CD4-positive, alpha-beta T cell treated with Interleukin-4 for 1 hour (primary cell): ENCODE measurements at regions not wholly inside any gene's neighbourhood (a gene's known extent, or its start where the extent isn't known, plus 50 kb on each side); places are given as distances from the start of the nearest gene placed in this dataset.
"Not testable (repeated sequence)": the region's sequence is repeated elsewhere in the genome, so short reads cannot be mapped to it uniquely, and the experiment has no call there.

Experiments used
- DNase-seq, 2 donors: peaks; one replicate each; pipeline ENCODE4 v3.0.0-alpha.2; 2020 to 2022

DNA sequence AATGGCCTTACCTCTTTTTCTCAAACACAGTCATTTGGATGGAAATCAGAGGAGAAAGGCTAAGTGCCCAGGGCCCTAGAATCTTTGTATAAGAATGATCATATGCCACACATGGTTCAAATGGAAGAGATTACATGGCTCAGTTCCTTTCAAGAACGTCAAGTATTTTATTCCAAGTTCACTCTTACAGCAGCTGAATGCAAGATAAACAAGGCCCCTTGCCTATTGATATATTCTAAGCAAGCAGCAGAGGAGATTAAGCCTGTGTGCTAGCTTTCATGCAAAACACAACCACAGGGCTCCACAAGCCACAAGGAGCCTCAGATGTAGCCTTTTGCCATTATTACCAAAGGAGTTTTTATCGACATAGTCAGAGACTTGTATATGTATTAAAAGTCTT, 55.3 kb upstream of the SLCO6A1 start:
- no peak for DNase-seq

GRCh38 chr5:102554728-102555127, 55.9 kb upstream of the SLCO6A1 start:
- no peak for DNase-seq

GRCh38 chr5:102561894-102562760, 63.3 kb upstream of the SLCO6A1 start:
- no peak for DNase-seq

- DNase-seq, result no peak
Measured at GRCh38 chr5:102570747-102571146, 71.9 kb upstream of the SLCO6A1 start.

DNA sequence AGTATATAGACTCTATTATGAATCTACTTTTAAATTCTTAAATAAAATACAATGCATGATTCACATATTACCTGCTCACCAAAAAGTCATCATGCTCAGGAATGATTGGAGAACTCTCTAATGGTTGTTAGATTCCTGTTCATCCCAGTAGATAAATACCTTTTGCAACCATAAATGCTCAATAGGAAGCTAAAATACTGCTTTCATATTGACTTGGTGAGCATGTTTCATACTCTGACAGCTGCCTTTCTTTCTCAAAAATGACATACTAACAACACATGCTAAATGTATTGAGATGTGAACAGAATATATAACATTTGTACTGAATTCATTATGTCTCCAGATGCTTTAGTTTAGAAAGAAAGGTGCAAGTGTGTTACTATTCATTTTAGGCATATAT, 79.6 kb upstream of the SLCO6A1 start:
- no peak for DNase-seq

- DNase-seq, result no peak
Measured at GRCh38 chr5:102579379-102579778, 80.6 kb upstream of the SLCO6A1 start.

DNA sequence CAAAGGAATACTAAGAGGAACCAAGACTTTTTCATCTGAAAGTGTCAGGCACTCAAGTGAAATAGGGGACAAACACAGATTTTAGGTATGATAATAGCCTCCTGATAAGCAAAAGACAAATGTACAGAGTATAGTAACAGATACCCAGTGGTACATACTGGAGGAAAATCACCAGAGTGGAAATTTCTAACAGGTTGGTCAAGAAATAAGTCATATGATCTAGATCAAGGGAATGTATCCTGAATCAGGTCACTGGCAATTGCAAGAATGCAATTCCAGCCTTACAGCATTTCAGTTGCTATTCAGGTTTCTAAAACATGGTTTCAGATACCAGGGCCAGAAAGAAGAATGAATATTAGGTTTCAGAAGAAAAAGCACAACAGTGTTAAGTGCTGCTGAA, 82.2 kb upstream of the SLCO6A1 start:
- no peak for DNase-seq

- DNase-seq, result no peak
Measured at GRCh38 chr5:102582696-102583095, 83.9 kb upstream of the SLCO6A1 start.

GRCh38 chr5:102583276-102584124, 84.7 kb upstream of the SLCO6A1 start:
- DNase-seq, result peak in 1 of 2 donors; percentile 29

DNA sequence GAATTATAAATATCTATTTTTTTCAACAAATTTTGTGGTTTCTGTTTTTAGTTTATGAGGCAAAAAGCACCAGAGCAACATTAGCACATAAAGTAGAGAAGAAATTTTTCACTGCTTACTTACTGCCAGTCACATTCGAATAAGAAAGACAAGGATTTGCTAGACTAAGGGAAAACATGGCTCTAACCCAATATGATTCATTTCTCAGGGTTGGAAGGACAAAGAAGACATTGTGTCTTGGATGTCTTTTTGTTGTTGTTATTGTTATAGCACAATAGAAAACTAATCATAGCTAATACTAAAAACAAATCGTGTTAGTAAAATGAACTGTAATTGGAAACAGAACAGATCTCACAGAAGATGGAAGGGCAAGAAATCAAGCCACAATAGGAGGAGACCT, 90.9 kb upstream of the SLCO6A1 start:
- DNase-seq, result no peak

DNA sequence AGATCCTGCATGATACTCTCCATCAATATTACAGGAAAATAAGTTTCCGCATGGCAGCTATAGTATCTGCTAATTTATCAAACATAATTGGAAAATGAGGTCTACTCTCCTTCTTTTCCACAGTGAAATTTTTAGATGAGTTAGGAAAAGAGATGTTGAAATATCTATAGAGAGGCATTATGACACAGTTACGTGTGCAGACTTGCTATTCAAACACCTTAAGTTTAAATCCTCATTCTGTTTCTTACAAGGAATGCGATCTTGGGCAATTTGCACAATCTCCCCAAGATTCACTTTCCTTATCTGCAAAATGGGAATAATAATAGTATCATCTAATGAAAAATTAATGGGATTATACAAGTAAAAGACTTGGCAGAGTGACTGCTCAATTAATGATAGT, 91.7 kb upstream of the SLCO6A1 start:
- no peak for DNase-seq

DNA sequence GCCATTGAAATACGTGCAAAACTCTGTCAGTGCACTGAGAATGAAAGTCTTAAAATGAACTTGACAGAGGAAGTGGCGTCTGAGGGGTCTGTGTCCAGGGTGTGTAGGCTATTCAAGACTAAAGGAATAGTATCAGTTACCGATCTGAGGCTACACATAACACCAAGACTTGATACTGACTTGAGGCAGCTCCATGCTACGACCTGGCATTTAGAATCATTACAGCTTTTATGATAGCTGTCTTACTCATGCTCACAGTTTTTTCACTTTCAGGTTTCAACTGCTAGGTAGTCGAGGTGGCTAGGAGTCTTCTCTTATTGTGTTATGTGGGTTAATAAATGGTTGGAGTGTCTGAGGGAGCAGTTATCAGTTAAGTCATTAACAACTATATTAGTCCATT, 92.8 kb upstream of the SLCO6A1 start:
- DNase-seq, result no peak

- DNase-seq, result not testable (repeated sequence)
Measured at GRCh38 chr5:102592586-102592985, 93.8 kb upstream of the SLCO6A1 start.

- no peak for DNase-seq
Measured at GRCh38 chr5:102594192-102594591, 95.4 kb upstream of the SLCO6A1 start.

DNA sequence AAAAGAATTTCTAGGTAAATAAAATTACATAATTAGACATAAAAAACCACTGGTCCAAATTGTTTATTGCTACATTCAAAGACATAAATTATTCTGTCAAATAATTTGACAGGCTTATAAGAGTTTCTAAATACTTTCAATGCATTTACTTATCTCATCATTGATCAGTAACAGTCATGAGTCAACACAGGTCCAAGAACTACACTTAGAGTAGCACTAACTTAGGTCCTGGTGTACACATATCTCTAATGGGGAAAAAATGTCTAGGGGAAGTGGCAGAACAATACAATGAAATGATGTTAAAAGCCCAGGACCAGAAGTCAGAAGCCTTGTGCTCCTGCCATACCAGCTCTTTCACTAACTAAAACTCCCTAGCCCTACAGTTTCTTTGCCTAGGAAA, 96.5 kb upstream of the SLCO6A1 start:
- no peak for DNase-seq

DNA sequence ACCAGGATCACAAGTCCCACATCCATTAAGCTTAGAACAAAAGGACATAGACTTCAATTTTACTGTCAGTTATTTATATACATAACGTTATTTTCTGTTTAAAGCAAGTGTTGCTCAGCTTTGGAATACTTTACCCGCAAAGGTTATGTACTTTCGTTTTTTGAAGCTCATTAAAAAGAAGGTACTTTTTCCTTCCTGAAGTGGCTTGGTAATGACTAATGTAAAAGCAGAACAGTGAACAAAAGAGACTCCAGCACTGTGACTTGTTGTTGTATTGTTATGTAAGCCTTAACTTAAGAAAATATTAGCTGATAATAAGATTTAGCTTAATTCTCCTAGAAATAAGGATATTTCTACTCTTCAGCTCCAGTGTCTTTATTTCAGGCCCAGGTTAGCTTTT, 97.3 kb upstream of the SLCO6A1 start:
- no peak for DNase-seq

GRCh38 chr5:102596951-102597350, 98.2 kb upstream of the SLCO6A1 start:
- no peak for DNase-seq

DNA sequence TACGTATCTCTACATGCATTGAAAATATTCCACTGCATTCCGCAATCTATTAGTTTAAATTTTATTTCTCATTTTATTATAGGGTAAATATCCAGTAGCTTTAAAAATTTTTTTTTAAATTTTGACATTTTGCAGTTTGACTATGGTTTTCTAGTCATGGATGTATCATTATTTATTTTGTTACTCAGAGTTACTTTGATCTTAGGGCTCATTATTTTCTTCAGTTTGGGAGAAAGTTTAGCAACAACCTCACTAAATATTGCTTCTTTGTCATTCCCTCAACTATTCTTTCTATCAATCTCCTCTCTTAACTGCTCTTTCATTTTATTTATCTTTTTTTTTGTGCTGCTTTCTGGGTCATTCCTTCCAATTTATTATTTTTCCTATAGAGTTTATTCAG, 100.5 kb upstream of the SLCO6A1 start:
- no peak for DNase-seq

DNA sequence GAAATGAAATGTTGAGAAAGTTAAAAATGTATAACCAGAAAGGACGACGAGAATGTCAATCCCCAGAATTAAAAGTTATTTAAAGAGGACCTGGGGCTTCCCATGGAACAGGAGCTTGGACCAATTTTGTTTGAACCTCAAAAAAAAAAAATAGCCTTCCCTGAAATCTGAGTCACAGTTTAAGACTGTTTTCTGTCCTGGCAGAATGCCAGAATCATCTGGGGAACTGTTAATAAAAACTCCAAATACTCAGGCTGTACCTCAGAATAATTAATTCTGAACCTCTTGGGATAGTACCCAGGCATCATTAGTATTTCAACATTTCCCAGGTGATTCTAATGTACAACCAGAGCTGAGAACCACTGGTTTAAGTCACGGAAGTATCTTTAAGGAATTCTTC, 102.2 kb upstream of the SLCO6A1 start:
- no peak for DNase-seq

- no peak for DNase-seq
Measured at GRCh38 chr5:102603670-102604069, 104.9 kb upstream of the SLCO6A1 start.

GRCh38 chr5:102608414-102608813, 109.6 kb upstream of the SLCO6A1 start:
- no peak for DNase-seq

GRCh38 chr5:102611312-102611711, 112.5 kb upstream of the SLCO6A1 start:
- DNase-seq, result no peak

DNA sequence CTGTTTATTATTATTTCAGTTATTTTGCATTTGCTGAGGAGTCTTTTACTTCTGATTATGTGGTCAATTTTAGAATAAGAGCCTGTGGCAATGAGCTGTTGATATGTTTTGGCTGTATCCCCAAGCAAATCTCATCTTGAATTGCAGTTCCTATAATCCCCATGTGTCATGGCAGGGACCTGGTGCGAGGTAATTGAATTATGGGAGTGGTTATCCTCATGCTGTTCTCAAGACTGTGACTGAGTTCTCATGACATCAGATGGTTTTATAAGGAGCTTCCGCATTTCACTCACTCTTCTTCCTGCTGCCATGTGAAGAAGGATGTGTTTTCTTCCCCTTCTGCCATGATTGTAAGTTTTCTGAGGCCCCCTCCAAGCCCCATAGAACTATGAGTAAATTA, 114.9 kb upstream of the SLCO6A1 start:
- no peak for DNase-seq
